Fibroblast of skin of left biceps (primary cell): ENCODE measurements at regions not wholly inside any gene's neighbourhood (a gene's known extent, or its start where the extent isn't known, plus 50 kb on each side); places are given as distances from the start of the nearest gene placed in this dataset.
"Not testable (repeated sequence)": the region's sequence is repeated elsewhere in the genome, so short reads cannot be mapped to it uniquely, and the experiment has no call there.

Source experiments
- DNase-seq, 2 experiments: peaks; one replicate each; pipeline ENCODE4 v3.0.0-alpha.2; 2013; ENCODE audit warnings: low read depth in 2 of 2

GRCh38 chr2:58387701-58388100, 146.6 kb upstream of the FANCL start:
- no peak for DNase-seq

- not testable (repeated sequence) for DNase-seq
Observed at GRCh38 chr2:58386904-58387303, 145.8 kb upstream of the FANCL start.

- no peak for DNase-seq
Observed at GRCh38 chr2:58378152-58378551, 137.0 kb upstream of the FANCL start.

GRCh38 chr2:58377181-58377580, 136.1 kb upstream of the FANCL start:
- DNase-seq, result no peak

GRCh38 chr2:58376592-58376991, 135.5 kb upstream of the FANCL start:
- no peak for DNase-seq

GRCh38 chr2:58369594-58369993, 128.5 kb upstream of the FANCL start:
- DNase-seq, result no peak

GRCh38 chr2:58364098-58364497, 123.0 kb upstream of the FANCL start:
- DNase-seq, result no peak

GRCh38 chr2:58358026-58358425, 116.9 kb upstream of the FANCL start:
- no peak for DNase-seq

GRCh38 chr2:58357521-58357920, 116.4 kb upstream of the FANCL start:
- DNase-seq, result no peak

GRCh38 chr2:58354230-58354629, 113.1 kb upstream of the FANCL start:
- DNase-seq, result no peak

- DNase-seq, result no peak
Observed at GRCh38 chr2:58350484-58350883, 109.4 kb upstream of the FANCL start.

- no peak for DNase-seq
Observed at GRCh38 chr2:58347810-58348209, 106.7 kb upstream of the FANCL start.

GRCh38 chr2:58341047-58341446, 99.9 kb upstream of the FANCL start:
- DNase-seq, result no peak

- no peak for DNase-seq
Observed at GRCh38 chr2:58339548-58340243, 98.6 kb upstream of the FANCL start.

GRCh38 chr2:58336416-58336815, 95.3 kb upstream of the FANCL start:
- no peak for DNase-seq

- DNase-seq, result no peak
Observed at GRCh38 chr2:58334414-58334813, 93.3 kb upstream of the FANCL start.

- DNase-seq, result not testable (repeated sequence)
Observed at GRCh38 chr2:58325296-58325895, 84.3 kb upstream of the FANCL start.

GRCh38 chr2:58319481-58319880, 78.4 kb upstream of the FANCL start:
- DNase-seq, result no peak

GRCh38 chr2:58318949-58319348, 77.8 kb upstream of the FANCL start:
- DNase-seq, result not testable (repeated sequence)

GRCh38 chr2:58313926-58314325, 72.8 kb upstream of the FANCL start:
- no peak for DNase-seq

- no peak for DNase-seq
Observed at GRCh38 chr2:58308435-58308834, 67.3 kb upstream of the FANCL start.

- no peak for DNase-seq
Observed at GRCh38 chr2:58304843-58305242, 63.7 kb upstream of the FANCL start.

- DNase-seq, result no peak
Observed at GRCh38 chr2:58299123-58299522, 58.0 kb upstream of the FANCL start.

GRCh38 chr2:58293056-58293455, 51.9 kb upstream of the FANCL start:
- DNase-seq, result no peak
